ENCODE measurements at regions not wholly inside any gene's neighbourhood (a gene's known extent, or its start where the extent isn't known, plus 50 kb on each side); places are given as distances from the start of the nearest gene placed in this dataset.

GRCh38 chr10:44814929-44815328 is 96.2 kb upstream of the TMEM72 start:
- Histone ChIP-seq H3K27me3 (replicated peaks in 2 of 5; ENCODE audit: control insufficient read depth in 4 of 5, insufficient read depth in 5 of 5, low read length in 4 of 5) (peaks cover 0 to 2% (median 0%) of the 10 kb centered on the region in 5 experiments), H3K4me1 (ENCODE audit: control extremely low read depth in 1 of 4, control insufficient read depth in 4 of 4, insufficient read depth in 4 of 4, low read length in 3 of 4) (no peaks in the 10 kb centered on the region), H3K9me3 (ENCODE audit: control extremely low read depth in 1 of 5, control insufficient read depth in 4 of 5, insufficient read depth in 2 of 5, low read depth in 1 of 5, low read length in 4 of 5) (peaks cover 0 to 1% (median 0%) of the 10 kb centered on the region in 5 experiments), H3K27ac (ENCODE audit: insufficient read depth in 1 of 2, low read depth in 1 of 2, low read length in 2 of 2, poor library complexity in 1 of 2, severe bottlenecking in 2 of 2) (no peak overlapping the region), H3K4me3 (ENCODE audit: control insufficient read depth in 1 of 7, extremely low read depth in 1 of 7, insufficient read depth in 4 of 7, low read depth in 2 of 7, low read length in 6 of 7) (no peak overlapping the region), H3K36me3 (ENCODE audit: control insufficient read depth in 4 of 4, insufficient read depth in 4 of 4, low read length in 3 of 4) (no peaks in the 10 kb centered on the region)
- no CpG with 5 or more reads among the region's 2 CpGs for WGBS (ENCODE audit: insufficient coverage)
- CTCF ChIA-PET, result no interaction called here
- no peak for DNase-seq
- POLR2A ChIA-PET, result no interaction called here

GRCh38 chr10:44818041-44818649 is 93.0 kb upstream of the TMEM72 start:
- Histone ChIP-seq H3K9me3 (ENCODE audit: control extremely low read depth in 1 of 5, control insufficient read depth in 4 of 5, insufficient read depth in 2 of 5, low read depth in 1 of 5, low read length in 4 of 5) (peaks cover 0 to 1% (median 0%) of the 10 kb centered on the region in 5 experiments), H3K36me3 (ENCODE audit: control insufficient read depth in 4 of 4, insufficient read depth in 4 of 4, low read length in 3 of 4) (no peaks in the 10 kb centered on the region), H3K4me3 (ENCODE audit: control insufficient read depth in 1 of 7, extremely low read depth in 1 of 7, insufficient read depth in 4 of 7, low read depth in 2 of 7, low read length in 6 of 7) (no peak overlapping the region), H3K27me3 (replicated peaks in 2 of 5; ENCODE audit: control insufficient read depth in 4 of 5, insufficient read depth in 5 of 5, low read length in 4 of 5) (no peaks in the 10 kb centered on the region), H3K27ac (ENCODE audit: insufficient read depth in 1 of 2, low read depth in 1 of 2, low read length in 2 of 2, poor library complexity in 1 of 2, severe bottlenecking in 2 of 2) (no peak overlapping the region), H3K4me1 (ENCODE audit: control extremely low read depth in 1 of 4, control insufficient read depth in 4 of 4, insufficient read depth in 4 of 4, low read length in 3 of 4) (no peaks in the 10 kb centered on the region)
- WGBS (ENCODE audit: insufficient coverage), result 93% methylated on average over 3 of the region's 6 CpGs
- ChIA-PET POLR2A (no interaction called here), CTCF (no interaction called here)
- DNase-seq, result no peak

- ChIA-PET POLR2A (no interaction called here), CTCF (no interaction called here)
- Histone ChIP-seq H3K9me3 (ENCODE audit: control extremely low read depth in 1 of 5, control insufficient read depth in 4 of 5, insufficient read depth in 2 of 5, low read depth in 1 of 5, low read length in 4 of 5) (no peaks in the 10 kb centered on the region), H3K4me1 (ENCODE audit: control extremely low read depth in 1 of 4, control insufficient read depth in 4 of 4, insufficient read depth in 4 of 4, low read length in 3 of 4) (no peaks in the 10 kb centered on the region), H3K36me3 (ENCODE audit: control insufficient read depth in 4 of 4, insufficient read depth in 4 of 4, low read length in 3 of 4) (no peaks in the 10 kb centered on the region), H3K27me3 (replicated peaks in 2 of 5; ENCODE audit: control insufficient read depth in 4 of 5, insufficient read depth in 5 of 5, low read length in 4 of 5) (no peaks in the 10 kb centered on the region), H3K27ac (ENCODE audit: insufficient read depth in 1 of 2, low read depth in 1 of 2, low read length in 2 of 2, poor library complexity in 1 of 2, severe bottlenecking in 2 of 2) (no peak overlapping the region), H3K4me3 (ENCODE audit: control insufficient read depth in 1 of 7, extremely low read depth in 1 of 7, insufficient read depth in 4 of 7, low read depth in 2 of 7, low read length in 6 of 7) (no peak overlapping the region)
- no peak for DNase-seq
- 96% methylated on average over 5 of the region's 5 CpGs for WGBS (ENCODE audit: insufficient coverage)
Measured at GRCh38 chr10:44818701-44819127, 92.4 kb upstream of the TMEM72 start.

- DNase-seq, result no peak
- H3K4me3 ChIP-seq (ENCODE audit: control insufficient read depth in 1 of 7, extremely low read depth in 1 of 7, insufficient read depth in 4 of 7, low read depth in 2 of 7, low read length in 6 of 7), result no peak overlapping the region
- POLR2A ChIA-PET, result no interaction called here
- H3K4me1 ChIP-seq (ENCODE audit: control extremely low read depth in 1 of 4, control insufficient read depth in 4 of 4, insufficient read depth in 4 of 4, low read length in 3 of 4), result no peaks in the 10 kb centered on the region
- H3K27ac ChIP-seq (ENCODE audit: insufficient read depth in 1 of 2, low read depth in 1 of 2, low read length in 2 of 2, poor library complexity in 1 of 2, severe bottlenecking in 2 of 2), result no peak overlapping the region
- no peaks in the 10 kb centered on the region for H3K36me3 ChIP-seq (ENCODE audit: control insufficient read depth in 4 of 4, insufficient read depth in 4 of 4, low read length in 3 of 4)
- no peaks in the 10 kb centered on the region for H3K27me3 ChIP-seq (replicated peaks in 2 of 5; ENCODE audit: control insufficient read depth in 4 of 5, insufficient read depth in 5 of 5, low read length in 4 of 5)
- H3K9me3 ChIP-seq (ENCODE audit: control extremely low read depth in 1 of 5, control insufficient read depth in 4 of 5, insufficient read depth in 2 of 5, low read depth in 1 of 5, low read length in 4 of 5), result no peaks in the 10 kb centered on the region
- CTCF ChIA-PET, result no interaction called here
- WGBS (ENCODE audit: insufficient coverage), result 90% methylated on average over 3 of the region's 3 CpGs
Measured at GRCh38 chr10:44820094-44820493, 91.0 kb upstream of the TMEM72 start.

GRCh38 chr10:44821290-44821689 is 89.8 kb upstream of the TMEM72 start:
- CTCF ChIA-PET, result no interaction called here
- POLR2A ChIA-PET, result no interaction called here
- H3K36me3 ChIP-seq (ENCODE audit: control insufficient read depth in 4 of 4, insufficient read depth in 4 of 4, low read length in 3 of 4), result no peaks in the 10 kb centered on the region
- H3K27me3 ChIP-seq (replicated peaks in 2 of 5; ENCODE audit: control insufficient read depth in 4 of 5, insufficient read depth in 5 of 5, low read length in 4 of 5), result no peaks in the 10 kb centered on the region
- no peak overlapping the region for H3K4me3 ChIP-seq (ENCODE audit: control insufficient read depth in 1 of 7, extremely low read depth in 1 of 7, insufficient read depth in 4 of 7, low read depth in 2 of 7, low read length in 6 of 7)
- H3K27ac ChIP-seq (ENCODE audit: insufficient read depth in 1 of 2, low read depth in 1 of 2, low read length in 2 of 2, poor library complexity in 1 of 2, severe bottlenecking in 2 of 2), result no peak overlapping the region
- DNase-seq, result no peak
- no peaks in the 10 kb centered on the region for H3K4me1 ChIP-seq (ENCODE audit: control extremely low read depth in 1 of 4, control insufficient read depth in 4 of 4, insufficient read depth in 4 of 4, low read length in 3 of 4)
- 100% methylated on average over 5 of the region's 8 CpGs for WGBS (ENCODE audit: insufficient coverage)
- H3K9me3 ChIP-seq (ENCODE audit: control extremely low read depth in 1 of 5, control insufficient read depth in 4 of 5, insufficient read depth in 2 of 5, low read depth in 1 of 5, low read length in 4 of 5), result no peaks in the 10 kb centered on the region

GRCh38 chr10:44822349-44822748 is 88.8 kb upstream of the TMEM72 start:
- Histone ChIP-seq H3K9me3 (ENCODE audit: control extremely low read depth in 1 of 5, control insufficient read depth in 4 of 5, insufficient read depth in 2 of 5, low read depth in 1 of 5, low read length in 4 of 5) (no peaks in the 10 kb centered on the region), H3K36me3 (ENCODE audit: control insufficient read depth in 4 of 4, insufficient read depth in 4 of 4, low read length in 3 of 4) (no peaks in the 10 kb centered on the region), H3K4me3 (ENCODE audit: control insufficient read depth in 1 of 7, extremely low read depth in 1 of 7, insufficient read depth in 4 of 7, low read depth in 2 of 7, low read length in 6 of 7) (no peak overlapping the region), H3K4me1 (ENCODE audit: control extremely low read depth in 1 of 4, control insufficient read depth in 4 of 4, insufficient read depth in 4 of 4, low read length in 3 of 4) (no peaks in the 10 kb centered on the region), H3K27ac (ENCODE audit: insufficient read depth in 1 of 2, low read depth in 1 of 2, low read length in 2 of 2, poor library complexity in 1 of 2, severe bottlenecking in 2 of 2) (no peak overlapping the region), H3K27me3 (replicated peaks in 2 of 5; ENCODE audit: control insufficient read depth in 4 of 5, insufficient read depth in 5 of 5, low read length in 4 of 5) (no peaks in the 10 kb centered on the region)
- ChIA-PET POLR2A (no interaction called here), CTCF (no interaction called here)
- DNase-seq, result no peak
- 100% methylated on average over 2 of the region's 3 CpGs for WGBS (ENCODE audit: insufficient coverage)

GRCh38 chr10:44822966-44823365 is 88.2 kb upstream of the TMEM72 start:
- H3K36me3 ChIP-seq (ENCODE audit: control insufficient read depth in 4 of 4, insufficient read depth in 4 of 4, low read length in 3 of 4), result no peaks in the 10 kb centered on the region
- H3K27ac ChIP-seq (ENCODE audit: insufficient read depth in 1 of 2, low read depth in 1 of 2, low read length in 2 of 2, poor library complexity in 1 of 2, severe bottlenecking in 2 of 2), result no peak overlapping the region
- 95% methylated on average over 4 of the region's 4 CpGs for WGBS (ENCODE audit: insufficient coverage)
- no peaks in the 10 kb centered on the region for H3K27me3 ChIP-seq (replicated peaks in 2 of 5; ENCODE audit: control insufficient read depth in 4 of 5, insufficient read depth in 5 of 5, low read length in 4 of 5)
- ChIA-PET POLR2A (no interaction called here), CTCF (no interaction called here)
- H3K4me1 ChIP-seq (ENCODE audit: control extremely low read depth in 1 of 4, control insufficient read depth in 4 of 4, insufficient read depth in 4 of 4, low read length in 3 of 4), result no peaks in the 10 kb centered on the region
- H3K9me3 ChIP-seq (ENCODE audit: control extremely low read depth in 1 of 5, control insufficient read depth in 4 of 5, insufficient read depth in 2 of 5, low read depth in 1 of 5, low read length in 4 of 5), result no peaks in the 10 kb centered on the region
- DNase-seq, result no peak
- H3K4me3 ChIP-seq (ENCODE audit: control insufficient read depth in 1 of 7, extremely low read depth in 1 of 7, insufficient read depth in 4 of 7, low read depth in 2 of 7, low read length in 6 of 7), result no peak overlapping the region
